Thyroid gland (tissue), 4 donors: ENCODE measurements at regions not wholly inside any gene's neighbourhood (a gene's known extent, or its start where the extent isn't known, plus 50 kb on each side); places are given as distances from the start of the nearest gene placed in this dataset.

ENCODE experiments used
- CTCF ChIP-seq, 6 experiments: fragments of 200-600 bp in 3 of 6; fragments of 450-650 bp in 3 of 6; sonication (generic) in 3 of 6; IDR thresholded peaks; one replicate each; pipeline ENCODE4 v1.5.1; 2016 to 2019; ENCODE audit warnings: antibody characterized with exemption in 6 of 6, mild to moderate bottlenecking in 2 of 6, inconsistent platforms in 1 of 6, moderate library complexity in 1 of 6
- POLR2A ChIP-seq, 2 donors: fragments of 450-650 bp; IDR thresholded peaks; one replicate each; pipeline ENCODE4 v1.6.1; 2017; ENCODE audit warnings: antibody characterized with exemption in 2 of 2, mild to moderate bottlenecking in 2 of 2, moderate library complexity in 1 of 2

- TF ChIP-seq CTCF (IDR thresholded peaks at IDR 0.05) (no peak), POLR2A (IDR thresholded peaks at IDR 0.05) (no peak)
Measured at GRCh38 chr13:58144616-58145015, 513.1 kb downstream of the PCDH17 start.
